ENCODE measurements at regions not wholly inside any gene's neighbourhood (a gene's known extent, or its start where the extent isn't known, plus 50 kb on each side); places are given as distances from the start of the nearest gene placed in this dataset.
A peak's percentile ranks its signal among the peaks of the same experiment; 100 is the strongest.

- Mint-ChIP-seq H3K9me3 (ENCODE audit: low read depth) (peaks cover 9% of the 10 kb centered on the region), H3K4me1 (ENCODE audit: low read depth) (no peaks in the 10 kb centered on the region), H3K27me3 (ENCODE audit: low read depth) (peaks cover 4% of the 10 kb centered on the region), H3K36me3 (ENCODE audit: low read depth) (no peaks in the 10 kb centered on the region), H3K4me3 (ENCODE audit: unreplicated experiment) (no peak overlapping the region), H3K27ac (ENCODE audit: unreplicated experiment) (no peak overlapping the region)
- peak; percentile 78 for TF ChIP-seq CTCF (IDR thresholded peaks at IDR 0.05)
- DNase-seq (ENCODE audit: low spot score), result no peak
Observed at GRCh38 chrX:102067966-102068723, 57.3 kb upstream of the TCEAL2 start.

GRCh38 chrX:102063445-102064074 is 61.9 kb upstream of the TCEAL2 start:
- DNase-seq (ENCODE audit: low spot score), result no peak
- peaks cover 14% of the 10 kb centered on the region for H3K9me3 Mint-ChIP-seq (ENCODE audit: low read depth)
- no peaks in the 10 kb centered on the region for H3K4me1 Mint-ChIP-seq (ENCODE audit: low read depth)
- H3K36me3 Mint-ChIP-seq (ENCODE audit: low read depth), result no peaks in the 10 kb centered on the region
- no peak overlapping the region for H3K4me3 Mint-ChIP-seq (ENCODE audit: unreplicated experiment)
- no peak overlapping the region for H3K27ac Mint-ChIP-seq (ENCODE audit: unreplicated experiment)
- TF ChIP-seq CTCF (IDR thresholded peaks at IDR 0.05), result no peak
- H3K27me3 Mint-ChIP-seq (ENCODE audit: low read depth), result peaks cover 2% of the 10 kb centered on the region

- H3K36me3 Mint-ChIP-seq (ENCODE audit: low read depth), result no peaks in the 10 kb centered on the region
- DNase-seq (ENCODE audit: low spot score), result no peak
- no peaks in the 10 kb centered on the region for H3K27me3 Mint-ChIP-seq (ENCODE audit: low read depth)
- no peak for TF ChIP-seq CTCF (IDR thresholded peaks at IDR 0.05)
- H3K4me3 Mint-ChIP-seq (ENCODE audit: unreplicated experiment), result no peak overlapping the region
- no peak overlapping the region for H3K27ac Mint-ChIP-seq (ENCODE audit: unreplicated experiment)
- peaks cover 35% of the 10 kb centered on the region for H3K9me3 Mint-ChIP-seq (ENCODE audit: low read depth)
- H3K4me1 Mint-ChIP-seq (ENCODE audit: low read depth), result no peaks in the 10 kb centered on the region
Observed at GRCh38 chrX:102044496-102044895, 81.0 kb upstream of the TCEAL2 start.

- Mint-ChIP-seq H3K9me3 (ENCODE audit: low read depth) (peaks cover 42% of the 10 kb centered on the region), H3K4me3 (ENCODE audit: unreplicated experiment) (no peak overlapping the region)
Observed at GRCh38 chrX:102043380-102043779, 82.1 kb upstream of the TCEAL2 start.

More at GRCh38 chrX:102043380-102043779, 82.1 kb upstream of the TCEAL2 start:
- Mint-ChIP-seq H3K36me3 (ENCODE audit: low read depth) (no peaks in the 10 kb centered on the region), H3K27me3 (ENCODE audit: low read depth) (no peaks in the 10 kb centered on the region), H3K4me1 (ENCODE audit: low read depth) (no peaks in the 10 kb centered on the region), H3K27ac (ENCODE audit: unreplicated experiment) (no peak overlapping the region)
- DNase-seq (ENCODE audit: low spot score), result peak; percentile 34
- TF ChIP-seq CTCF (IDR thresholded peaks at IDR 0.05), result no peak

Measured in chondrocyte (in vitro differentiated cells).